22Rv1 (cell line): ENCODE measurements at regions not wholly inside any gene's neighbourhood (a gene's known extent, or its start where the extent isn't known, plus 50 kb on each side); places are given as distances from the start of the nearest gene placed in this dataset.

ENCODE experiments used
- CTCF ChIP-seq: fragments of 450-650 bp; IDR thresholded peaks from 2 replicates; pipeline ENCODE4 v1.5.1; 2017; ENCODE audit warnings: mild to moderate bottlenecking
- ZFX ChIP-seq: fragments of 450-650 bp; IDR thresholded peaks from 2 replicates; pipeline ENCODE4 v1.6.1; 2017; ENCODE audit warnings: antibody characterized with exemption, borderline replicate concordance

- TF ChIP-seq CTCF (no peak), ZFX (no peak)
Measured at GRCh38 chrX:7233580-7234406, 85.8 kb upstream of the PUDP start.
